ENCODE measurements at regions not wholly inside any gene's neighbourhood (a gene's known extent, or its start where the extent isn't known, plus 50 kb on each side); places are given as distances from the start of the nearest gene placed in this dataset.

- TF ChIP-seq POLR2A (IDR thresholded peaks at IDR 0.05) (no peak), CTCF (IDR thresholded peaks at IDR 0.05) (no peak)
These were observed 66.1 kb upstream of the MKLN1 start for GRCh38 chr7:131261476-131261994.

All from sigmoid colon (tissue), 3 donors.